HG03103 (cell line): ENCODE measurements at regions not wholly inside any gene's neighbourhood (a gene's known extent, or its start where the extent isn't known, plus 50 kb on each side); places are given as distances from the start of the nearest gene placed in this dataset.

ENCODE experiments used
- ATAC-seq: cut with Tn5 transposase; IDR thresholded peaks from one replicate; pipeline ENCODE4 v1.9.1; 2021; ENCODE audit warnings: low read depth; ENCODE audit not compliant: unreplicated experiment

DNA sequence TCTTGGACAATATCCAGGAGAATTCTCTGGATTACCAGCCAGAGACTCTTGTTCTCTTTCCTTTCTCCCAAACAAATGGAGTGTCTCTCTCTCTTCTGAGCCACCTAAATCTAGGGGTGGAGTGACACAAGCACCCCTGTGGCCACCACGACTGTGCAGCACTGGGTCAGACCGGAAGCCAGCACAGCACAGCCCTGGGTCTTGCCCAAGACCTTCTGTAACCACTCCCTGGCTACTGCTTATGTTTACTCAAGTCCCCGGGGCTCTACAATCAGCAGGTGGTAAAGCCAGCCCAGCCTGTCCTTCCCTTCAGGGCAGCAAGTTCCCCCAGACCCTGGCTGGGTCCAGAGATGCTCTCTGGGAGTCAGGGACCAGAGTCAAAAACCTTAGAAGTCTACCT lies 110.0 kb upstream of the TUT7 start:
- ATAC-seq = no peak

DNA sequence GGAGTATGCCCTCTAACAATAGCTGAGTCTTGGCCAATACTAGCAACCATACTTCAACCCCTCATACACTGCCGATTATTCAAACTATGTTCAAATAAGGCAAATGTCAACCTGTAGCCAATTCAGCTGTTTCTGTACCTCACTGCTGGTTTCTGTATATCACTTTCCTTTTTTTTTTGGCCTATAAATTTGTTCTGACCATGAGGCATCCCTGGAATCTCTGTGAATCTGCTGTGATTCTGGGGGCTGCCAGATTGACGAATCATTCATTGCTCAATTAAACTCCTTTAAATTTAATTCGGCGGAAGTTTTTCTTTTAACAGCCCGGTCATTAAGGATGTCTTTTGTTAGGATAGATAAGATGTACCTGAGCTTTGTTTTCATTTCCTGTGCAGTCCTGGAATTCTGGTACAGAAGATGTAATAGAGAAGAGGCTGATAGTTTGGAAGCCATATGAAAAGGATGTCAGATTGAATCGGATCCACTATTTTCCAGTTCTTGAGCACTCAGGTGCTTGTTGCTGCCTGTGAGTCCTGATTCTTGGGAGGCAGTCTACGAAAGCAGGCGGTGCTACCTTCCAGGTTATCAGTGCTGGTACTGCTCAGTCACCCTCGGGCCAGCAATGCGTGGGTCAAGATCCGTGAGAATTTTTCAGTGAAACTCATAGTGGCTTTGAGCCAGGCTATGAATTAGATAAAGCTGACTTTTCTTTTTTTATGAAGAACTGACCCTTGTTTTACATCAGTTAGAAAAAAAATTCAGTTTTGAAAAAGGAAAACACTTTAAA lies 106.2 kb upstream of the TUT7 start:
- no peak for ATAC-seq

DNA sequence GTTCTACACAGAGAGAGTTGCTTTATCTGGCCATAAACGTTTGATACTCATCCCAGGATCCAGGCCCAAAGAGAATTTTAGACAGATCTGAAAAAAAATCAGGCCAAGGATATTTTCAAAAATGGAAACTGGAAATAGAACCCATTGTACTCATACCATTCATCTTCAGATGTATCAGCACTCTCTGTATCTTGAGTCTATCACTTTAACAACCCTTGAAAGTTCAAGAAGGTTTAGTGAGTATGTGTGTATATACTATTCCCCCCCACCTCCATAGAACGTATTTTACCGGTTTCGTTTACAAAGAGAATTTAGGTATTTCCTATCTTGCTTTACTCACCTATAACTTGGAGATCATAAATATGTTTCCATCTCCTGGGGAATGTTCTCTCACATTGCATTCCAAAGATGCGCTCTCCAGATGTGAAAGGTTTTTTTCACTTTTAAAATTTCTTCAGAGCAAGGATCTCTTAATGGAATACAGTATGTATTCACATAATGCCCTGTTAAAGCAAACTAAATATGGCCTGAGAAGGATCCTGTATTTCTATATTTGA lies 105.5 kb upstream of the TUT7 start:
- no peak for ATAC-seq

DNA sequence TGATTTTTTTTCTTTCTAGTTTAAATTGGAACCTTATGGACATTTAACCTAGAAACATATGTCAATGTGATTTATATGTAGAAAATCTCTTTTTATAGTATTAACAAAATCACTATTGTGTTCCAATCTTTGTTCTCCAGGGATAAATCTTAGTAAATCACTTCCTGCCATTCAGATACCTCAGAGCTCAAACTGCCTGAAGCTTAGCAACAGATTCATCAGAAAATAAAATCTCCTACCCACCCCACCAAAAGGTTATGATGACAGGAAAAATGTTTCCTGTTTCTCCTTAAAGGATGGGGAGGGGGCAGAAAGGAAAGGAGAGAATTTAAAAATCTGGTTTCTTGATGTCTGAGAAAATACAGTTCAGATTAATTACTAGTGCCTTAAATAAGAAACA lies 105.0 kb upstream of the TUT7 start:
- no peak for ATAC-seq

DNA sequence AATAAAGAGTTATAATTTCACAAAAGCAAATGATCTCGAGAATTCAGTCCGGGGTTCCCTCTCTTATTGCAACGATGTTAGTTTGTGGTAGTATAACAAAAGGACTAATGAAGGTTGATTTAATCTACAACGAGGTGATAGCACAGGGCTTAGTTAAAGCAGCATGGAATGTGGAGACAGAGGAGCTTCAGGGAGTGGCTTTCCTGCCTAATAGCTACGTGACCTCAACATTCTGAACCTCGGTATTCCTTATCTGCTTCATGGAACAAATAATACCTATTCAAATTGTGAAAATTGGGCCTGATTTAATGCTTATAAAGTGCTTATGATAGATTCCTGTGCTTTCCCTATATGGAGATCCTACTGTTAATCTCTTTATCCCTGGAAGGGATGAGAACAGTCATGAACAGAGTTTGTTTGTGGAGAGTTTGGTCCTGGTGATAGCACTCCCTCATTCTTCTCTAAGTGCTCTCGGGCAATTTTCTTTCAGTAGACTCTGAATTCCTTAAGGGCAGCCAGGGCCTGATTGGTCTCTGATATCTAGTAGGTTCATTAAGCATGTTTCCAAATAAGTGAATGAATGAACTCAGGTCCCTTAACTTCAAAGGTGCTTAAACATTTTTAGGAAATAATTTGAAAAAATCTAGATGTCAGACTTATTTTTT lies 104.1 kb upstream of the TUT7 start:
- no peak for ATAC-seq

DNA sequence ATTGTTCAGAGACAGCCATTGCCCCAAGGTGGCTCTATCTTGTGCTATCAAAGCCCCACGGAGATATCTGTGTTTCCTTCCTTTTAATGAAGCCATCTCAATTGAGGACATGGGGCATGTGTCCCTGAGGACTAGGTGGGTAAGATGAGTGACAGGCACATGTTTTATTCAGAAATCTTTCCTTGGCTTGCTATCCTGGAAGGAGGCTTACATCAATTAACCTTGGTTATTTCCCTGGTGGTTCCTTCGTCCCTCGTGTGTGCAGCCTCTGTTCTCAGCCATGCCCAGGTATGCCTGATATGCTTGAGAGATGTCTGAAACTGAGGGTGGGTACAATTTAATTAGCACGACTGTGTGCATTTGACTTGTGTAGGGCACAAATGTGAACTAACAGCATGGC lies 102.2 kb upstream of the TUT7 start:
- ATAC-seq = no peak

DNA sequence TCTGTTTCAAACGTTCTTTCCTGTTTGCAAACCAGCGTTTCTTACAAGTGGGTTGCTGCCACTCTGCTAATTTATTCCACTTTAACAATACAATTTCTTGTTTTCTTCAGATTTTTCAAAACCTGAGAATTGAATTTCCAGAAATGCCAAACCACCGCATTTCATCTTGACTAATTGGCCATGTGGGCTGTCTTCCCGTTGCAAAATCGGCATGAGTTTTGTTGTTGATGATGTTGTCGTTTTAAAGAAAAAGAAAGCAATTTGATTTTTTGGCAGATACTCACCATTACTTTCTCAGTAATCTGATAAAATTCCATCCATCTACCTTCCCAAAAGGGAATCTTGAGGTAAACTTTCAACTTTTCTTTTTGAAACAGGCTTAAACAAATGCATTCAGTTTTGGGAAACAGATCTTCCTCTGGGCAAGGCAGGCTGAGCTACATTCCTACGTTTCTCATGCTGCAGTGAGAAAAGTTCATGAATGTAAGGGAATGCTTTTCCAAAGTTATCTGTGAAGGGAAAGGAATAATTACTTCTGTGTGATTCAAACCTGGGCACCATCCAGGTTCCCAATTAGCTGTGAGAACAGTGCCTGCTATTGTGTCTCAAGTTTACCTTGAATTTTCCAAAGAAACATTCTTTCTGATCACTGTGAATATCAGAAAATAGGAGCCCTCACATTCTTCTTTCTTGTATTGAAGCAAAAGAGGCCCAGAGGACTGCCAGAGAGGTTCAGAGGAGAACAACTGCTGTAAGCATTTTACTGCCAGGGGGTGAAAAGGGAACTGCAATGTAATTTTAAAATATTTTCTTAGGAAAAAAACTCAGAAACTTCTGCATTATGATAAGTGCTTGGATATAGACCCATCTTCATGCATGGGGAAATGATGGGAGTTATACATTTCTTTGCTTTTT lies 100.7 kb upstream of the TUT7 start:
- ATAC-seq = no peak

DNA sequence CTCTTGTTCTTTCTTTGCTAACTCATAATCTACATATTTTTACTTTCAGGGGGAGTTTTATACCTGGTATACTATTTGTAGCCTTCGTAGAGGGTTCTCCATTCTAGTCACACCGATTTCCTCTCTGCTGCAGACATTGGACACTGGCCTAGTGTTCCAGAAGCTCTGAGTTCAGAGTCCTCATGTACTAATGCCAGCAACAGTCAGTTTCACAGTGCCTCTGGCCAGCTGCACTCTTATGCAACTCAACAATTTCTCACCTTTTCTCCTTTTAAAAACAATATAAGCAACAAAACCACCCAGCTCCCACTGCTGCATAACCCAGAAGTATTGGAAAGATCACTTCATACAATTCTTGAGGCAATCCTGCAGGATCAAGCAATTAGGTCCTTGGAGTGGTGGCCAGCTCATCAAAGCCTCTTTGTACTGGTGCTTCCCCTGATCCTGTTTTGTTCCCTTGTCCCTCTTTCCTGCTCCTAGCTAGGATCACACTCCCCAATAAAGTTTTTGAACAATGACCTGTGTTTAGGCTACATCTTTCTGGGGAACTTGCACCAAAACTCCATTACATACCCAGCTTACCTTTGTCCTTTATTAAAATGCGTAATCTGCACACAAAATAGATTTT lies 98.1 kb upstream of the TUT7 start:
- no peak for ATAC-seq

DNA sequence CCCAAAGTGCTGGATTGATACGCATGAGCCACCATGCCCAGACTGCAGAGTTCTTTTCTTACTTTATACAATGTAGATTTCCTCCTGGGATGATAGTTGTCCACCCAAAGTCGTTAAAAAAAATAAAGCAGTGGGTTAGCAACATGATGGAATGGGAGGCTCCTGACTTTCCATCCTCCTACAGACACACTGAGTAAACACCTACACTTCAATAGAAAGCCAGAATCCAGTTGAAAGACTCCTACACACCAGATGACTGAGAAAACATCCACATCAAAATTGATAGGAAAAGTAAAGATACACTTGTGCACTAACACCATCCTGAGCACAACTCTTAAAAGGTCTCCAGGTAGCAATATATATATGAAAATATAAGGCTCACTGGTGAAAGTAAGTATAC lies 95.0 kb upstream of the TUT7 start:
- ATAC-seq = no peak

DNA sequence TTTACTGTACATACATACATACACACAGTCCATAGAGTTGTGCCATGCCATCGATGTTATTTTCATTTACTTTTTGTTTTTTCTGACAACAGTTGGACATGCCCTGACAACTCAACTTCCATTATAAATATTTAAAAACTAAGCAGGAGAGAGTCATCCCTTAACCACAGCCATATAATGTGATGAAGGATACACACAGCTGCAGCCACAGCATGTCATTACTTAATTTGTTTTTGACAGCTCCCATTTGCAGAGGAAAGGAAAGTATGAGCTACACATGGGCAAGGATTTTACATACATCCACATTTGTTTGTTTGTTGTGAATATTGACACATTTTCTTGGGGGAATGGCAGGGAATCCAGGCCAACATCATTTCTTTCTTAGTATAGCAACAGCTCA lies 91.5 kb upstream of the TUT7 start:
- ATAC-seq = no peak

DNA sequence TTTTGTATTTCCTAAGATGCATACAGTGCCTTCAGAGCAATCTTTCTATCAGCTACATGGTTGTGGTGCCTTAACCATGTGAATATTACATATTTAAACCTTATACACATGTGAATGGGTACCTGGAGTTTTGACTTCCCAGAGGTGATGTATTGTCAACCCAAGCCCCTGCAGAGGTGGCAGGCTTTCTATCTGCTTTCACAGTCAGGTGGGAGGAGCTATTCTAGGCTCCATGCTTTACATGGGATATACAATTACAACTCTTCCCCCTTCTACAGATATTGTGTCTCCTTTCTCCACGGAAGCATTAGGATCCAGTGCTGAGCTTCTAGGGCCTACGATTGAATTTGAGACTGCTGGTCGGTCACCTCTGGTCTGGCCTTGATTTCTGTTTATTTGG lies 89.8 kb upstream of the TUT7 start:
- ATAC-seq = no peak

DNA sequence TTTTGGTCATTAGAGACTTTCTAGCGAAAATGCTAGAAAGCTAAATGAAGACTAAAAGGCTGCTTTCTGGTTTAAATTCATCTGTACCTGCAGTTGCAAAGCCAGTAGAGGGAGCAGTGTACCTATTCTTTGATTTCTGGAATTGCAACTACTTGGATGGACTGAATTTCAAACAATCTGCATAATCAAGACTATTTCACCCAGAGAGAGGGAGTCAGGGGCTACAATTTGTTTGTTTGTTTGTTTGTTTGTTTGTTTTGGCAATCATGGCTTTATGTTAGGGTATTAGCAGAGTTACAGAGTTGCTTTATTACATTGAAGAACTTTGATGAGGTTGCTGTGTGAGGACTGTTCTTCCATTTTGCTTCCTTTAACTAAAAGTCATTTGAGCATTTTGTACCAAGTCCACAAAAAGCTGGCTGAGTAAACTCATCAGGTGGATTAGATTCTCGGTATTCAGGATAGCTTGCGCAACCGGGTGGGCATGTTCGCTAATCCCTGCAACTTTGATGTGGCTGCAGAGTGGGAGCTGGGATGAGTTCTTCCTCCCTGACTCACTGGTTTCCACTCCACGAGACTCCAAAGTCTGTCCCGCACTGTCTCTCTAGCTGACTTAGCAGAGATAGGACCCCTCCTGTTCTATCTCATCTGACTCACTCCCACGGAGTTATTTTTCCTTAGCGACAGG lies 80.0 kb upstream of the TUT7 start:
- ATAC-seq = no peak

DNA sequence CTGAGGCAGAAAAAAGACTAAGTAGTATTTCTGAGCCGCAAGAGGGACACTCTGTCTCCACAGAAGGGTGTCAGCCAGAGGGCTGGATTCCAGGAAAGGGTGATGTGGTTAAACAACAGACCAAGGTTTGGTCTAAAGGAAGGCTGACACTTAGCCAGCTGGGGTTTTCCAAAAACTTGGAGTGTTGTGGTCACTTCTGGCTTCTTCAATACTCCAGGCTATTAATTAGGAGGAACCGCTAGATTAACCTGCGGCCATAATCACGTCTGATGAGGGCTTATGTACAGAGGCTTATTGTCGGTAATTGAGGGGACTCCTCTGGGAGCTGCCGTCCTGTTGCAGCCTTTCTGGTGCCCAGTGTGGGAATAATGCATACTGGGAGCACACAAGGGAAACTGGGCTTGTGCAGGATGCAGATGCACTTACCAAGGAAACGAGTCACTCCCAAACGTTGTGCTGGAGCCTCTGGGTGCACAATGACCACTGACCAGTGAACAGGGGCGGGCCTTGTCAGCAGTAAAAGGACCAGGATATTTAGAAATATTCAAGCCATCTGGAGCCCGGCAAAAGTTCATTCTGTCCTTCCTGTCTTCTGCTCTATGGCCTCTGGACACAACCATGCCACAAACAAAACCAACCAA lies 70.2 kb upstream of the TUT7 start:
- ATAC-seq = no peak

DNA sequence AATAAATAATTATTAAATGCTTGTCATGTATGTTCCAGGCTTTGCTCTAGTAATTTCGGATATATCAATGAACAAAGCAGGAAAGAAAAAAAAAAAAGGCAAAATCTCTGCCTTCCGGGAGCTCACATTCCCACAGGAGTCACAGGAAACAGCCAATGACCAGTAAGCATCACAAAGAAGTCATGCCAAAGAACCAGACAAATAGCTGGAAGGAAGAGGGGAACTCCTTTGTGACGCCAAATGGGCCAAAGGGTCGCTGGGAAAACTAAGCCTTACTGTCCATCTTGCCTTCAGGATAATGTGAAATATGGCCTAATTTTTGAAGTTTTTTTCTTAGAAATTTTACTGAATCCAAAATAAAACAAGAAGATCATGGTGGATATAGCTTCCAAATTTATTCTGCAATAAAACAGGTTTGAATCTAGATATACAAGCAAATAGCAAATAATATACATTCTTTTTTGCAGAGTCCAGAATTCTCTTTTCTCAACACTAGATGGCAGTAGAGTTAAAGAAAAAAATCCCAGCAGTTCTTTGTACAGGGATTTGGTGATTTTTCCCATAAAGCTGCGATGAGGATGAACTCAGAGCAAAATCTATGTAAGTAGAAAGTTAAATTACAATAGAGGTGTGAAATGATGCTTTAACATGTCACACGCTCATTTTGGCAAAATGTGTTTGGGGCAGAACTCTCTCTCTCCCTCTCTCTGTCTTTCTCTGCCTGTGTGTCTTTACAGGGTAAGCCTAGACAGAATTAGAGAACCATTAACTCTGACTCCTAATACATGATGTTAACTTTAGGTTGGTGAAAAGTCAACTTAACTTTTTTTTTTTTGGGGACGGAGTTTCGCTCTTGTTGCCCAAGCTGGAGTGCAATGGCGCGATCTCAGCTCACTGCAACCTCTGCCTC lies 60.0 kb upstream of the TUT7 start:
- no peak for ATAC-seq

DNA sequence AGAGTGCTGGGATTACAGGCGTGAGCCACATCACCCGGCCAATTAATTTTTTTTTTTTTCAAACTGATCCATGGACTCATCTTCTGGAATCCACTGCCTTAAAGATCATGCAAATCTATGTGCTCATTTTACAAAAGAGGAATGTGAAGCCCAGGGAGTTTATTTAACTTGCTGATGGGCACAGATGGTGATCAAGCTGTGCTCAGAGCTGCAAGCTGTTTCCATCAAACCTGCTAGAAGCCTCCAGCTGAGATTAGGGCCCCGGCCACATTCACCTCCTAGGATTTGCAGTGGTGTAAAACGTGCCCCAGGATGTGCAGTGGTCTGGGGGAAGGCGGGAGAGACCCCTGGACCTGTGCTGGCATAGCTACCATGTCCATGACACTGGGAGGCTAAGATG lies 56.1 kb upstream of the TUT7 start:
- no peak for ATAC-seq

DNA sequence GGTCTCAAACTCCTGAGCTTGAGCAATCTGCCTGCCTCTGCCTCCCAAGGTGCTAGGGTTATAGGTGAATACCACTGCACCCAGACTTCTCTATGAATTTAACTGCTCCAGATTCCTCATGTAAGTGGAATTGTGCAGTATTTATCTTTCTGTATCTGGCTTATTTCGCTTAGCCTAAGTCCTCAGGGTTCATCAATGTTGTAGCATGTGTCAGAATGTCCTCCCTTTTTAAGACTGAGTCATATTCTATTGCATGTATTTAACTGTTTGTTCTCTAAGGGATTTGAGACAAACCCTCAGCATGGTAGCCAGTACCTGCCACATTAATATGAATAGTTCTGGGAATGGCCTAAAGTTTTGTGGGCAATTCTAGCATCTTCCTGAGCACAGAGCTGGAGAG lies 53.9 kb upstream of the TUT7 start:
- no peak for ATAC-seq

DNA sequence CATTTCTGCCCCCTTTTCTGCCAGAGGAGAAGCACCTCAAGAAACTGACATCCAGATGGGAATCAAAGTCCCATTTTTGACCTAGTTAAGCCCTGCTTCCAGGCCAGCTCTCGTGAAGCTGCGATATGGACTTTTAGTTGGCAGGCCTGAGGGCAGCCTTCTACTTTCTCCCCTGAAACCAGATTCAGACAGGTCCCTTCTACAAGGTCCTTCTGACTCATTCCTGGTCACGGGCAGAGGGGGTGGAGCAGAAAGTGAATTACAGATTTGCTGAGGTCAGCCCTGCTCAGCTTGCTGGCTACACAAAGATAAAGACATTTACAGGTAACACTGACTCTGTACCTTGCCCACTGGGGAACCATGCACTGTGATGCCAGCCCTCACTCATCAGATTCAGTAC lies 52.8 kb upstream of the TUT7 start:
- ATAC-seq = no peak

DNA sequence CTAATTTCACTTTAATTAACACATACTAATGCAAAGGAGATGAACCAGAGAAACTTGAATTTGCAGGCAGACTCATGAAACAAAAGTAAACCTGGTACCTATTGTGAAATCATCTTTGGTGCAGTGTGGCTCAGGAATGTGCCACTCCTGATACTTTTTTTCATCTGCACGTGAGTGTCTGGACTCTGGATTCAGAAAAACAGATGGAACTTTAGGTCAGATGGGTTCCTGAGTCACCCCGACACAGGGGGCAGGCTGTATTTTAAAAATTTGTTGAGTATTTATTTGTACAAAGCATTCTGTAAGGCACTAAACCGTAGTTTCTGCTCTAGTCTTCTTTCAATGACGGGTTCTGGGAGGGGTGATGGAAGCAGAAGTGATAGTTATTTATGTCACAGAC lies 52.2 kb upstream of the TUT7 start:
- ATAC-seq = no peak

DNA sequence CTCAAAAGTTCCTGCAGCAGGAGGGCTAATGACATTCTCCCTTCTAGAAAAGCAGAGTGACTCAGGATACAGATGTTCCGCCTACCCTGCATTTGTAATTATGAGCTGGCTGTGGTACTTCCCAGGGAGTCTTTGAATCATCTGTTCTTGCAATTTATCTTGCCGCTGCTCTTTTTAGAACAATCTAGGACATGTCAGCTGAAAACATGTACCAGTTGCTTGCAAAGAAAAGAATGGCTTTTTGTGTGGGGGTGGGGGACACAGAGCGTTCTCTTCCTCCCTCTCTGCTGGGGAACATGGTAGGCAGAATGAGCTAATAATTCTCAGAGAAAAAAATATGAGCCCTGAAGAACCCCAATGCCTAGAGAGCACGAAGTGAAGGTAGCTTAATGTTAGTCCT lies 51.7 kb upstream of the TUT7 start:
- ATAC-seq = no peak
